Urinary bladder (tissue), 4 donors: ENCODE measurements at regions not wholly inside any gene's neighbourhood (a gene's known extent, or its start where the extent isn't known, plus 50 kb on each side); places are given as distances from the start of the nearest gene placed in this dataset. TPM values are rescaled to one million over a fixed set of nuclear protein-coding genes. Genes with fewer than 3 reads are reported as not detected.

ENCODE experiments used
- DNase-seq: peaks from one replicate; pipeline ENCODE4 v3.0.0-alpha.2; 2015; ENCODE audit errors: extremely low spot score
- H3K27ac ChIP-seq: one replicate; pipeline ENCODE4 v1.5.1; 2013; ENCODE audit warnings: low read depth, mild to moderate bottlenecking, moderate library complexity
- H3K36me3 ChIP-seq: one replicate; pipeline ENCODE4 v1.6.1; 2013; ENCODE audit warnings: mild to moderate bottlenecking, moderate library complexity; ENCODE audit not compliant: insufficient read depth
- H3K4me1 ChIP-seq: one replicate; pipeline ENCODE4 v1.6.1; 2013; ENCODE audit warnings: mild to moderate bottlenecking, moderate library complexity; ENCODE audit not compliant: insufficient read depth
- H3K4me3 ChIP-seq: one replicate; pipeline ENCODE4 v1.5.1; 2013; ENCODE audit warnings: low read depth, low read length
- WGBS: extraction: QIAGEN DNeasy Blood & Tissue Kit; methylation state at CpG from one replicate; pipeline ENCODE4 v1.1.7; 2013; 5-methylcytosine and 5-hydroxymethylcytosine counted together
- small RNA-seq: library from RNA; depleted of rRNA; stranded (forward); fragments of <200 nt; gene quantifications from one replicate; pipeline ENCODE3, GENCODE V24; 2014
- donor health status: healthy with polysubstance abuse.
- donor health status: healthy.

GRCh38 chr1:76782809-76783208 lies 84.5 kb upstream of the ST6GALNAC5 start:
- Histone ChIP-seq H3K36me3 (no peaks in the 10 kb centered on the region), H3K4me1 (no peaks in the 10 kb centered on the region), H3K27ac (no peak overlapping the region), H3K4me3 (no peak overlapping the region)
- DNase-seq = no peak
- 80% methylated on average over 1 of the region's 1 CpG for WGBS

- H3K27ac ChIP-seq = no peak overlapping the region
- H3K36me3 ChIP-seq = no peaks in the 10 kb centered on the region
- H3K4me1 ChIP-seq = no peaks in the 10 kb centered on the region
- no peak overlapping the region for H3K4me3 ChIP-seq
- DNase-seq = no peak
Observed at GRCh38 chr1:76784502-76784901, 82.8 kb upstream of the ST6GALNAC5 start.

GRCh38 chr1:76786222-76786621 lies 81.1 kb upstream of the ST6GALNAC5 start:
- Histone ChIP-seq H3K4me1 (no peaks in the 10 kb centered on the region), H3K27ac (no peak overlapping the region), H3K36me3 (no peaks in the 10 kb centered on the region), H3K4me3 (no peak overlapping the region)
- no peak for DNase-seq

GRCh38 chr1:76793594-76793993 lies 73.7 kb upstream of the ST6GALNAC5 start:
- 43% methylated on average over 2 of the region's 2 CpGs for WGBS
- DNase-seq = no peak
- Histone ChIP-seq H3K4me1 (no peaks in the 10 kb centered on the region), H3K4me3 (no peak overlapping the region), H3K27ac (no peak overlapping the region), H3K36me3 (no peaks in the 10 kb centered on the region)

- Histone ChIP-seq H3K4me1 (no peaks in the 10 kb centered on the region), H3K27ac (no peak overlapping the region), H3K36me3 (no peaks in the 10 kb centered on the region), H3K4me3 (no peak overlapping the region)
- no peak for DNase-seq
- WGBS = 49% methylated on average over 2 of the region's 2 CpGs
Observed at GRCh38 chr1:76799700-76800099, 67.6 kb upstream of the ST6GALNAC5 start.

- H3K27ac ChIP-seq = no peak overlapping the region
- H3K36me3 ChIP-seq = no peaks in the 10 kb centered on the region
- DNase-seq = no peak
- no peaks in the 10 kb centered on the region for H3K4me1 ChIP-seq
- 82% methylated on average over 3 of the region's 3 CpGs for WGBS
- no peak overlapping the region for H3K4me3 ChIP-seq
Observed at GRCh38 chr1:76802094-76802493, 65.2 kb upstream of the ST6GALNAC5 start.

- no peaks in the 10 kb centered on the region for H3K4me1 ChIP-seq
- H3K27ac ChIP-seq = no peak overlapping the region
- no peaks in the 10 kb centered on the region for H3K36me3 ChIP-seq
- DNase-seq = no peak
- H3K4me3 ChIP-seq = no peak overlapping the region
- WGBS = 88% methylated on average over 4 of the region's 4 CpGs
Observed at GRCh38 chr1:76807543-76808260, 59.6 kb upstream of the ST6GALNAC5 start.

Small RNA genes in the stretch of these regions (small RNA-seq; reads per million reads assigned to genes)
- not detected for gene RNU6-161P
